HL-60/S4 treated with phorbol 12-myristate 13-acetate at 8.2 ng/mL for 4 days and 3 days (cell line): ENCODE measurements at regions not wholly inside any gene's neighbourhood (a gene's known extent, or its start where the extent isn't known, plus 50 kb on each side); places are given as distances from the start of the nearest gene placed in this dataset.
"Not testable (repeated sequence)": the region's sequence is repeated elsewhere in the genome, so short reads cannot be mapped to it uniquely, and the experiment has no call there.

Experiments used
- in situ Hi-C: fragments of 300-500 bp; cut with MboI; formaldehyde crosslinking; loops from 2 replicates; pipeline ENCODE4 v1.15.0; 2022; ENCODE audit warnings: low sequenced_read_pairs

GRCh38 chr2:12871694-12872315 is 155.1 kb downstream of the TRIB2 start:
- in situ Hi-C loops = no loop called here

- in situ Hi-C loops = no loop called here
Measured at GRCh38 chr2:12877761-12878160, 161.0 kb downstream of the TRIB2 start.

GRCh38 chr2:12879649-12880048 is 162.9 kb downstream of the TRIB2 start:
- in situ Hi-C loops = no loop called here

- in situ Hi-C loops = no loop called here
Measured at GRCh38 chr2:12881952-12882351, 165.2 kb downstream of the TRIB2 start.

GRCh38 chr2:12882393-12882792 is 165.7 kb downstream of the TRIB2 start:
- in situ Hi-C loops = no loop called here

- in situ Hi-C loops = no loop called here
Measured at GRCh38 chr2:12883906-12884305, 167.2 kb downstream of the TRIB2 start.

- in situ Hi-C loops = no loop called here
Measured at GRCh38 chr2:12884713-12885282, 168.1 kb downstream of the TRIB2 start.

- in situ Hi-C loops = no loop called here
Measured at GRCh38 chr2:12890066-12890465, 173.3 kb downstream of the TRIB2 start.

GRCh38 chr2:12890481-12890991 is 173.8 kb downstream of the TRIB2 start:
- in situ Hi-C loops = no loop called here

GRCh38 chr2:12895017-12895416 is 178.3 kb downstream of the TRIB2 start:
- in situ Hi-C loops = no loop called here

GRCh38 chr2:12896318-12896982 is 179.7 kb downstream of the TRIB2 start:
- in situ Hi-C loops = no loop called here

GRCh38 chr2:12897181-12897580 is 180.4 kb downstream of the TRIB2 start:
- in situ Hi-C loops = no loop called here

- in situ Hi-C loops = no loop called here
Measured at GRCh38 chr2:12903272-12903671, 186.5 kb downstream of the TRIB2 start.

- in situ Hi-C loops = no loop called here
Measured at GRCh38 chr2:12910431-12910830, 193.7 kb downstream of the TRIB2 start.

- in situ Hi-C loops = no loop called here
Measured at GRCh38 chr2:12915787-12916186, 199.1 kb downstream of the TRIB2 start.

GRCh38 chr2:12918138-12918834 is 201.6 kb downstream of the TRIB2 start:
- in situ Hi-C loops = no loop called here

- in situ Hi-C loops = no loop called here
Measured at GRCh38 chr2:12918835-12919445, 202.2 kb downstream of the TRIB2 start.

- in situ Hi-C loops = no loop called here
Measured at GRCh38 chr2:12921321-12921720, 204.6 kb downstream of the TRIB2 start.

- in situ Hi-C loops = no loop called here
Measured at GRCh38 chr2:12923907-12924610, 207.3 kb downstream of the TRIB2 start.

- in situ Hi-C loops = not testable (repeated sequence)
Measured at GRCh38 chr2:12926641-12927040, 209.9 kb downstream of the TRIB2 start.
